ENCODE measurements at regions not wholly inside any gene's neighbourhood (a gene's known extent, or its start where the extent isn't known, plus 50 kb on each side); places are given as distances from the start of the nearest gene placed in this dataset.

DNA sequence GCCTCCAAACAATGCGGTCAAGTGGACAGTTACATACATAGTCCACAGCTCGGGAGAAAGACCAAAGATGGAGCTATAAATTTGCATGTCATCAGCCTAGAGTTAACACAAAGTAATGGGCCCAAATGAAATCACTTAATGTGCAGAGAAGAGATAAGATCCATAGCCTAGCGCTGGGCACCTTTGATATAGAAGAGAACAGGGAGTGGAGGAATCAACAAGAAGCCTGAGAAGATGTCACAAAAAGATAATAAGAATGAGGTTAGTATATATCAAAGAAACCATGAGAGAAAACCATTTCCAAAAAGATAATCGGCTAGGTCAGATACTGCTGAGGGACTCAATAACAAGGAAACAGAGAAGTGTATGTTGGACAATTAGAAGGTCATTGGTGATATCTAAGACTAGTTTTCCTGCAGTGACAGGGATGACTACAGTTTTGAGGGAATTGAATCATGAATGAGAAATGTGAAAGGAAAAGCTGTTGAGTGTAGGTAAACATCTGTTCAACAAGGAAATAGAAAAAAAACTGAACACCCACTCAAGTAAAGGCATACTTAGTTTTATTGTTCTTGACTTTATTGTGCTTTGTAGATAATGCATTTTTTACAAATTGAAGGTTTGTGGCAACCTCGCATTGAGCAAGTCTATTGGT lies 68.7 kb upstream of the CDH6 start:
- H3K4me3 ChIP-seq: no peak overlapping the region
- no peaks in the 10 kb centered on the region for H3K4me1 ChIP-seq (ENCODE audit: low read depth)
- no peak for DNase-seq (ENCODE audit: low read depth in 1 of 2, low spot score in 1 of 2)
- no peaks in the 10 kb centered on the region for H3K36me3 ChIP-seq
- H3K27me3 ChIP-seq: no peaks in the 10 kb centered on the region
- no peak for TF ChIP-seq CTCF (IDR thresholded peaks at IDR 0.05; ENCODE audit: low read depth, low read length)
- H3K9me3 ChIP-seq (ENCODE audit: low read depth): no peaks in the 10 kb centered on the region
- no peak overlapping the region for H3K27ac ChIP-seq

DNA sequence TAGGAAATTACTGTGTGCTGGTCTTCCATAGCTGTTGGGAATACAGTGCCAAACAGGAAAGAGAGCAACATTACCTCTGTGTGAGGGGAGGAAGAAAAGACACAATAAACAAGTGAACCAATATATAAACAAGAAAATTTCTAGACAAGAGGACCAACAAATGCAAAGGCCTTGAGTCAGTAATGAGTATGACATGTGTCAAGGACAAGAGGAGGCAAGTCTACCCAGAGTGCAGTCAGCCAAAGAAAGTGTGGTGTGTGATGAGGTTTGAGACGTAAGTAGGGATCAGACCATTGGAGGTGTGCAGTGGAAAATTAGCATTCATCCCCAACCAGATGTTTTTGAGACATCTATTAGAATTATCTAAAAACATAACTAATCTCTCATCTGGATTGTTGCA lies 69.5 kb upstream of the CDH6 start:
- H3K36me3 ChIP-seq: no peaks in the 10 kb centered on the region
- H3K9me3 ChIP-seq (ENCODE audit: low read depth): no peaks in the 10 kb centered on the region
- H3K27me3 ChIP-seq: no peaks in the 10 kb centered on the region
- DNase-seq (ENCODE audit: low read depth in 1 of 2, low spot score in 1 of 2): no peak
- H3K4me1 ChIP-seq (ENCODE audit: low read depth): no peaks in the 10 kb centered on the region
- no peak overlapping the region for H3K27ac ChIP-seq
- no peak for TF ChIP-seq CTCF (IDR thresholded peaks at IDR 0.05; ENCODE audit: low read depth, low read length)
- no peak overlapping the region for H3K4me3 ChIP-seq

DNA sequence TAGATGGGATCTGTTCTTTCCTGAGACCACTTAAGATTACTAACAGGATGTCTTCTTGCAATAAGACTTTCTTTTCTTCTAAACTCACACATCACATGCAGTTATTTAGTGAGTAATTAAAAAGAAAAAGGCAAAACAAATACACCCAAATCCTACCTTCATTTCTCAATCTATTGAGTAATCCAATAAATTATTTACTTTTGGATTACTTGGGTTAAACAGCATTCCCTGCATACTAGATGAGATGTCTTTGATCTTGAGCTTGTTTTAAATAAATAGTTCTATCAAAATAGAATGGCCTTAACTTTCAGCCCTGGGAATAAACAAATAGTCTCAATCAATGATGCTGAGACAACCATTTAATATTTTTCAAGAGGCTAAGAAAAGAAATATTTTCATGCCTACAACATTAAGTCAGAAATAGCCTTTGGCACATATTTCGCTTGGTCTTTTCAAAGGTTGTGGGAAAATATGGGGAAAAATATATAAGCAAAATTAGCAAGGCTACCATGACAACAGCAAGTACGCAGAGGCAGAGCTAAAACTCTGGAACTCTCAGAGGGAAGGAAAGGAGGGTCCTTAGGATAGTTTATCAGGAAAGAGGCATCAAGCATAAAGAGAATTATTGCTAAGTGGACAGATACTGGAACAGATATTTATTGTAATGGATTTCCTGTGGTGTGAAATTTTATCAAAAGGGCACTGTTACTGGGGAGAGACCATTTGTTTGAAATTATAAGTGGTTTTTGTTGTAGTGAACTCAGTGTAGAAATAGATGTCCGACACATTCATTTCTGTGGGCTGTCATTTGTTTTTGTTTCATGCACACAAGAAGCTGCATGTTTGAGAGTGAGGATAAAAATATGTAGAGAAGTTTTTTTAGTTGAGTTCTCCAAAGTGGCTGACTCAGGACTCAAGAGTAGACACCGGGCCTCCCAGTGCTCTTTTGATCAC lies 70.2 kb upstream of the CDH6 start:
- Histone ChIP-seq H3K27me3 (no peaks in the 10 kb centered on the region), H3K4me3 (no peak overlapping the region), H3K27ac (no peak overlapping the region), H3K4me1 (ENCODE audit: low read depth) (no peaks in the 10 kb centered on the region), H3K9me3 (ENCODE audit: low read depth) (no peaks in the 10 kb centered on the region), H3K36me3 (no peaks in the 10 kb centered on the region)
- DNase-seq (ENCODE audit: low read depth in 1 of 2, low spot score in 1 of 2): no peak
- no peak for TF ChIP-seq CTCF (IDR thresholded peaks at IDR 0.05; ENCODE audit: low read depth, low read length)

DNA sequence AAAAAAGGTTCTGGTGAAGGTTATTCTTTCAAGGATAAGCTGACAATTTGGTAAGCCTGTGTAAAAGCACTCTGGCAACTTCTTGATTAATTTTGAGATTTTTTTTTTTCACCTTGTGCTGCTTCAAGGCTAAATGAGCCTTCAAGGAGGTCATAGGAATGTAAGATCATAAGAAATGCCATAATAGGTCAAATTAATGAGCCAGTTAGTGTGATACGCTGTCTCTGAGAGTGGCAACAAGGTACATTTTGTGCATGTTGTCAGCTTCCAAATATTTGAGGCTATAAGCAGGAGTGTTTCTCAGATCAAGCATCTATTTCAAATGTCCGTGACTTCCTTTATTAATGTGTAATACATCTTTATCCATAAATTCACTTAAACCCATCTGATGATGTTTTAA lies 72.3 kb upstream of the CDH6 start:
- Histone ChIP-seq H3K36me3 (no peaks in the 10 kb centered on the region), H3K27me3 (no peaks in the 10 kb centered on the region), H3K27ac (no peak overlapping the region), H3K9me3 (ENCODE audit: low read depth) (no peaks in the 10 kb centered on the region), H3K4me3 (no peak overlapping the region), H3K4me1 (ENCODE audit: low read depth) (no peaks in the 10 kb centered on the region)
- no peak for DNase-seq (ENCODE audit: low read depth in 1 of 2, low spot score in 1 of 2)
- no peak for TF ChIP-seq CTCF (IDR thresholded peaks at IDR 0.05; ENCODE audit: low read depth, low read length)

DNA sequence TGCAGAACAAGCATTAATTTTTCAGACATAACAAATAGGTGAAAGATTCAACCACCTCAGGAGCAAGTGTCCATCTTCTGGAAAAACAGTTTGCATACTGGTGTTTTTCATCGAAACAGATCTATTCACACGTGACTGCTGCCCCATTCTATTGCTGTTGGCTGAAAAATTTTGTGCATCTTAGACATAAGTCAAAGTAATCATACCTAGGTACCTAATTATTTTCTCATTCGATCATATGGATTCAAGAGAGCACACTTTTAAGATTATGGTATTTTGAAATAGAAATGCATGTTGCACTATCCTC lies 72.9 kb upstream of the CDH6 start:
- no peak for TF ChIP-seq CTCF (IDR thresholded peaks at IDR 0.05; ENCODE audit: low read depth, low read length)
- H3K4me1 ChIP-seq (ENCODE audit: low read depth): no peaks in the 10 kb centered on the region
- no peak for DNase-seq (ENCODE audit: low read depth in 1 of 2, low spot score in 1 of 2)
- H3K36me3 ChIP-seq: no peaks in the 10 kb centered on the region
- no peak overlapping the region for H3K27ac ChIP-seq
- H3K9me3 ChIP-seq (ENCODE audit: low read depth): no peaks in the 10 kb centered on the region
- no peak overlapping the region for H3K4me3 ChIP-seq
- no peaks in the 10 kb centered on the region for H3K27me3 ChIP-seq

All from cardiac muscle cell (in vitro differentiated cells and primary cell).